Esophagus muscularis mucosa (tissue), 4 donors: ENCODE measurements at regions not wholly inside any gene's neighbourhood (a gene's known extent, or its start where the extent isn't known, plus 50 kb on each side); places are given as distances from the start of the nearest gene placed in this dataset.

Source experiments
- EP300 ChIP-seq: sonication (generic); formaldehyde crosslinking; IDR thresholded peaks from one replicate; pipeline ENCODE4 v1.6.1; 2017; ENCODE audit warnings: antibody characterized with exemption
- POLR2A ChIP-seq: fragments of 450-650 bp; IDR thresholded peaks from one replicate; pipeline ENCODE4 v1.6.1; 2017; ENCODE audit warnings: antibody characterized with exemption, moderate library complexity, mild to moderate bottlenecking, low read depth
- TF ChIP-seq, protein P1 (sequence below), 3 experiments: fragments of 200-600 bp in 2 of 3; fragments of 450-650 bp in 1 of 3; sonication (generic) in 2 of 3; IDR thresholded peaks; one replicate each; pipeline ENCODE4 v1.5.1; 2017 to 2019; ENCODE audit warnings: antibody characterized with exemption in 3 of 3, mild to moderate bottlenecking in 2 of 3, moderate library complexity in 1 of 3

GRCh38 chr2:209097168-209097567 lies 326.7 kb upstream of the MAP2 start:
- TF ChIP-seq, protein P1, sequence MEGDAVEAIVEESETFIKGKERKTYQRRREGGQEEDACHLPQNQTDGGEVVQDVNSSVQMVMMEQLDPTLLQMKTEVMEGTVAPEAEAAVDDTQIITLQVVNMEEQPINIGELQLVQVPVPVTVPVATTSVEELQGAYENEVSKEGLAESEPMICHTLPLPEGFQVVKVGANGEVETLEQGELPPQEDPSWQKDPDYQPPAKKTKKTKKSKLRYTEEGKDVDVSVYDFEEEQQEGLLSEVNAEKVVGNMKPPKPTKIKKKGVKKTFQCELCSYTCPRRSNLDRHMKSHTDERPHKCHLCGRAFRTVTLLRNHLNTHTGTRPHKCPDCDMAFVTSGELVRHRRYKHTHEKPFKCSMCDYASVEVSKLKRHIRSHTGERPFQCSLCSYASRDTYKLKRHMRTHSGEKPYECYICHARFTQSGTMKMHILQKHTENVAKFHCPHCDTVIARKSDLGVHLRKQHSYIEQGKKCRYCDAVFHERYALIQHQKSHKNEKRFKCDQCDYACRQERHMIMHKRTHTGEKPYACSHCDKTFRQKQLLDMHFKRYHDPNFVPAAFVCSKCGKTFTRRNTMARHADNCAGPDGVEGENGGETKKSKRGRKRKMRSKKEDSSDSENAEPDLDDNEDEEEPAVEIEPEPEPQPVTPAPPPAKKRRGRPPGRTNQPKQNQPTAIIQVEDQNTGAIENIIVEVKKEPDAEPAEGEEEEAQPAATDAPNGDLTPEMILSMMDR (IDR thresholded peaks at IDR 0.05) = no peak
- no peak for TF ChIP-seq POLR2A
- TF ChIP-seq EP300 = no peak
